ENCODE measurements at regions not wholly inside any gene's neighbourhood (a gene's known extent, or its start where the extent isn't known, plus 50 kb on each side); places are given as distances from the start of the nearest gene placed in this dataset.

DNA sequence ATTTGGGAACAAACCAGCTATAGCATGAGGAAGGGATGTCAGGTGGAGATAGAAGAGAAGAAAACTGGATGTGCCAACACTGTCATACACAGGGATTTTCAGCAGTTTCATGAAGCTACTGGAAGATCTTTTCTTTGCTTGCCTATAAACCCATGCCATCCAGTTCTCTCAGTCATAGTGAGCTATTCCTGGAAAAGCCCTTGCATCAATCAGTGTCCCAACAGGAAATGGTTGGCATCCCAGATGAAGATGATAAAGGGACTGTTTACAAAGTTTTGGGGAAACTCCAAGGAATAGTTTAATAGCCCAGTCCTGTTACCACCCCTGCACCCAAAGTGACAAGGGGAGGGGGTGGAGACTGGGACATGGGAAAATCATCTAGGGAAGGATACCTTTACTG lies 58.5 kb upstream of the ARGLU1 start:
- TF ChIP-seq, protein P1, sequence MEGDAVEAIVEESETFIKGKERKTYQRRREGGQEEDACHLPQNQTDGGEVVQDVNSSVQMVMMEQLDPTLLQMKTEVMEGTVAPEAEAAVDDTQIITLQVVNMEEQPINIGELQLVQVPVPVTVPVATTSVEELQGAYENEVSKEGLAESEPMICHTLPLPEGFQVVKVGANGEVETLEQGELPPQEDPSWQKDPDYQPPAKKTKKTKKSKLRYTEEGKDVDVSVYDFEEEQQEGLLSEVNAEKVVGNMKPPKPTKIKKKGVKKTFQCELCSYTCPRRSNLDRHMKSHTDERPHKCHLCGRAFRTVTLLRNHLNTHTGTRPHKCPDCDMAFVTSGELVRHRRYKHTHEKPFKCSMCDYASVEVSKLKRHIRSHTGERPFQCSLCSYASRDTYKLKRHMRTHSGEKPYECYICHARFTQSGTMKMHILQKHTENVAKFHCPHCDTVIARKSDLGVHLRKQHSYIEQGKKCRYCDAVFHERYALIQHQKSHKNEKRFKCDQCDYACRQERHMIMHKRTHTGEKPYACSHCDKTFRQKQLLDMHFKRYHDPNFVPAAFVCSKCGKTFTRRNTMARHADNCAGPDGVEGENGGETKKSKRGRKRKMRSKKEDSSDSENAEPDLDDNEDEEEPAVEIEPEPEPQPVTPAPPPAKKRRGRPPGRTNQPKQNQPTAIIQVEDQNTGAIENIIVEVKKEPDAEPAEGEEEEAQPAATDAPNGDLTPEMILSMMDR (IDR thresholded peaks at IDR 0.05), result no peak
- TF ChIP-seq POLR2A (IDR thresholded peaks at IDR 0.05), result no peak
